ENCODE measurements at regions not wholly inside any gene's neighbourhood (a gene's known extent, or its start where the extent isn't known, plus 50 kb on each side); places are given as distances from the start of the nearest gene placed in this dataset.

DNA sequence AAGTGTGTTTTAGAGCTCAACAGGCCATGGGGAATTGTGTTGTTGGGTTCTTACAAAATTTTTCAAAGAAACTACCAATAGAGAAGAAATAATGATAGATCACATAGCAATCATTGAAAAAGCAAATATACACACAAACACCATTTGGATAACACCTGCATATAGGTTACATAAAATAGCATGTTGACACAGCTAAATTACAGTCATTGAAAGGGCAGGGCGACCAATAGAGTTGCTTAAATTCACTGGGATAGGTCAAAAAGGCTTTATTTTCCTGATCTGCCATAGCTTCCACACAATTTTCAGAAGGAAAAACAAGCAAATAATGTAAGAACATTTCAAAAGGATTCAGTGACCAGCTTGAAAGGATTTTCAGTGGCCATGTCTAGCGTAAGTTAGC lies 57.9 kb upstream of the FGGY start:
- no peak for DNase-seq (ENCODE audit: low read depth, low spot score)

- no peak for DNase-seq (ENCODE audit: low read depth, low spot score)
Measured at GRCh38 chr1:59241909-59242308, 55.0 kb upstream of the FGGY start.

DNA sequence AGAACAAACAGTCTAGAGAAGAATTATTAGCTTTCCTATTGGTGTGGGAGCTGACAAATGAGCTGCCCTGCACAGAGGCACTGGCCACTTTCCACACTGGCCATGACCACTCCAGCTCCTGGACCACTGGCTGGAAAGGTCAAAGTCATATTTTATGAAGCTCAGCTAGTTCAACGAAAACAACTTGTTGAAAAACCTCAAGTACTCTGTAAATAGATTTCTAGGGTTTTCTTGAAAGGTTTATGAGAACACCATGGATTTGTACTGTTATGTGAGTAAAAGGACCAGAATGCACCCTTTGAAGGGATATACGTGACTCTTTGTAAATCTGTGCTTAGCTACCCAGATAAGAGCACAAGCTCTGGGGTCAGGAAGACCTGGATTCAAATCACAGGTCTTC lies 54.5 kb upstream of the FGGY start:
- DNase-seq (ENCODE audit: low read depth, low spot score), result no peak

DNA sequence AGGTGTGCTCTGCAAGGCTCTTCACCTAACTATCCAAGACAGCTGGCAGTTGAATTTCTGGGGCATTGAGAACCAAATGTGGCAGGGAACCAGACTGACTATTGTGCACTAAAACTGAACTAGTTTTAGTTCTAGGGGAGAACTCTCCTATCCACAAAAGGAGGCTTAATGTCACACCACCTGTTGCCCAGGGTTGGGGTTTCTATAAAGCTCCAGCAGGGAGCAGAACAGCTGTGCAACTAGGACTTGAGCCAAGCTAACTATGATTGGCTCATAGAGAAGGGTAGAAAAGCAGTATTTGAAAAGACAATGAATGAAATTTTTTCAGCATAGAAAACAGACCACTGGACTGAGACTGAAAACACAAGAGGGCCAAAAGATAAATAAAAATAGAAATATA lies 53.3 kb upstream of the FGGY start:
- DNase-seq (ENCODE audit: low read depth, low spot score), result no peak

DNA sequence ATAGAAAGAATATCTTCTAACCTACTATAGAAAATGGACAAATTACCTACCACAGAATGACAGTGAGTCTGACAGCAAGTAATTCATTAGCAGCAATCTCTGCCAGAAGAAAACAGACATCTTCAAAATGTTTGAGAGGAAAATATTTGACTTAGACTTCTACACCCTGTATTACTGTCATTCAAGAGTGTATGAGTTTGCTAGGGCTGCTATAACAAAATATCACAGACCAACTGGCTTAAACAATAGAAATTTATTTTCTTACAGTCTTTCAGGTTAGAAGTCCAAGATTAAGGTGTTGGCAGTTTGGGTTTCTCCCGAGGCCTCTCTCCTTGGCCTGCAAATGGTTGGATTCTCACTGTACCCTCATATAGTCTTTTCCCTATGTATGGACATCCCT lies 52.9 kb upstream of the FGGY start:
- DNase-seq (ENCODE audit: low read depth, low spot score), result no peak

GRCh38 chr1:59244891-59245290 lies 52.0 kb upstream of the FGGY start:
- DNase-seq (ENCODE audit: low read depth, low spot score), result no peak
